ENCODE measurements at regions not wholly inside any gene's neighbourhood (a gene's known extent, or its start where the extent isn't known, plus 50 kb on each side); places are given as distances from the start of the nearest gene placed in this dataset.

DNA sequence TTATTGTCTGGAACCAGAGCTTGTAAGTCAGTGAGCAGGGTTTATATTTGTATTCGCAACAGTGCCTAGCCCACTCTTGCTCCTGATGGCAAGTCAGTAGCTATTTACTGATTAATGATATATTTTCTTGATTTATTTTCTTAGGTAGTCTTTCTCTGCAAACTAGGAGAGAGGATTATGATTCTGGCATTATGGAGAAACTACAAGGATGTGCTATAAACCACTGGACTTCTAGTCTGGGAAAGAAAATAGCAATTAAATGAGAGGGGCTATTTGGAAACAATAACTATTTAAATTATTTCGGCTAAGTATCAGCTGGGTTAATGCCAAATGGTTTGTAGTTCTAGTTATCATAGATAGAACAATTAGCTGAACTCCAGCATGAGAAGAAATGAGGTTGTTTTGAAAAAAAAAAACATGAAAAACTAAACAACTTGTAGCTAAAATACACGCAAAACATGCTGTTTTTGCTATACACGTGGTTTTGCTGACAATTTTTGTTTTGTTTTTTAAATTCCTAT, 304.9 kb upstream of the TCF21 start:
- H3K9me3 ChIP-seq = peaks cover 0 to 19% (median 2%) of the 10 kb centered on the region in 11 donors
- TF ChIP-seq, protein P1, sequence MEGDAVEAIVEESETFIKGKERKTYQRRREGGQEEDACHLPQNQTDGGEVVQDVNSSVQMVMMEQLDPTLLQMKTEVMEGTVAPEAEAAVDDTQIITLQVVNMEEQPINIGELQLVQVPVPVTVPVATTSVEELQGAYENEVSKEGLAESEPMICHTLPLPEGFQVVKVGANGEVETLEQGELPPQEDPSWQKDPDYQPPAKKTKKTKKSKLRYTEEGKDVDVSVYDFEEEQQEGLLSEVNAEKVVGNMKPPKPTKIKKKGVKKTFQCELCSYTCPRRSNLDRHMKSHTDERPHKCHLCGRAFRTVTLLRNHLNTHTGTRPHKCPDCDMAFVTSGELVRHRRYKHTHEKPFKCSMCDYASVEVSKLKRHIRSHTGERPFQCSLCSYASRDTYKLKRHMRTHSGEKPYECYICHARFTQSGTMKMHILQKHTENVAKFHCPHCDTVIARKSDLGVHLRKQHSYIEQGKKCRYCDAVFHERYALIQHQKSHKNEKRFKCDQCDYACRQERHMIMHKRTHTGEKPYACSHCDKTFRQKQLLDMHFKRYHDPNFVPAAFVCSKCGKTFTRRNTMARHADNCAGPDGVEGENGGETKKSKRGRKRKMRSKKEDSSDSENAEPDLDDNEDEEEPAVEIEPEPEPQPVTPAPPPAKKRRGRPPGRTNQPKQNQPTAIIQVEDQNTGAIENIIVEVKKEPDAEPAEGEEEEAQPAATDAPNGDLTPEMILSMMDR (IDR thresholded peaks at IDR 0.05) = no peak
- H3K27me3 ChIP-seq = no peaks in the 10 kb centered on the region
- H3K36me3 ChIP-seq = no peaks in the 10 kb centered on the region
- ATAC-seq = no peak
- no peak overlapping the region for H3K4me3 ChIP-seq
- no peak for DNase-seq
- no peaks in the 10 kb centered on the region for H3K4me1 ChIP-seq
- intact Hi-C loops (cut with DNase I) = no loop called here
- 72 to 78% methylated on average over 4 of the region's 4 CpGs for WGBS, 2 donors
- no peak overlapping the region for H3K27ac ChIP-seq

DNA sequence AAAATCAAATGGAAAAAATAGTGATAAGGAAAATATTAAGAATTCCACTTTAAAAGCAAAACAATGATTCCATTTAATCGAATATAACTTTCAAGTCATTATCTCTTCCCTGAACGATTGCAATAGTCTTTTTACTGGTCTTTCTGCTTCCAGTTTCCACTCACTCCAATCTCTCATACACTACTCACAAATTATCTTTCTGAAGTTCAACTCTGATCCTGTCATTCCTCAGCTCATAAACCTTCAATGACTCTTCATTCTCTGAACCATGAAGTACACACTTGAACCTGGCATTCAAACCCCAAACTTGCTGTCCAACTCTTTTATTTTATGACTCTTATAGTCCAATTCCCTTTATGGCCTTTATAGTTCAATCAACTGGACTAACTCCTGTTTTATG, 304.1 kb upstream of the TCF21 start:
- DNase-seq (no peak), ATAC-seq (no peak)
- Histone ChIP-seq H3K4me3 (no peak overlapping the region), H3K9me3 (peaks cover 0 to 19% (median 2%) of the 10 kb centered on the region in 11 donors), H3K4me1 (no peaks in the 10 kb centered on the region), H3K27me3 (no peaks in the 10 kb centered on the region), H3K36me3 (no peaks in the 10 kb centered on the region), H3K27ac (no peak overlapping the region)
- intact Hi-C loops (cut with DNase I) = no loop called here
- 54% methylated on average over 2 of the region's 2 CpGs for WGBS, 2 donors
- TF ChIP-seq, protein P1 (IDR thresholded peaks at IDR 0.05) = no peak

DNA sequence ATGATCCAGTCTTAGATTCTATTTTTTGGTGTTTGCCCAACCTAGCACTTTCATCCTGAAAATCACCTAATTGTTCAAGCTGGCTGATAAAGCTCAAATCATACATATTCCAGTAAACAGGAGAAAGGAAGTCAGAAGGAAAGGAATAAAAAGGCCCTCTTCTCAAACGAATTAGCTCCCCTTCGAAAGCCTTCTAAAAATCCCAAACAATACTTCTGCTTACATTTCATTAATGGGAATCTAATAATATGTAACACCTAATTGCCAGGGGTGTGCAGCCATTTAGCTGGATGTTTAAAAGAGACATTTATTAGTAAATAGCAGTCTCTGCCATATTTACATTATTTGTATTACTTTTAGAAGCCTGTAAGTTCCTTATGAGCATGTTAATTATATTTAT, 302.9 kb upstream of the TCF21 start:
- 69 to 71% methylated on average over 2 of the region's 2 CpGs for WGBS, 2 donors
- Histone ChIP-seq H3K4me3 (no peak overlapping the region), H3K27me3 (no peaks in the 10 kb centered on the region), H3K36me3 (no peaks in the 10 kb centered on the region), H3K9me3 (peaks cover 0 to 19% (median 2%) of the 10 kb centered on the region in 11 donors), H3K27ac (no peak overlapping the region), H3K4me1 (no peaks in the 10 kb centered on the region)
- TF ChIP-seq, protein P1 (IDR thresholded peaks at IDR 0.05) = no peak
- ATAC-seq (no peak), DNase-seq (no peak)
- intact Hi-C loops (cut with DNase I) = no loop called here

DNA sequence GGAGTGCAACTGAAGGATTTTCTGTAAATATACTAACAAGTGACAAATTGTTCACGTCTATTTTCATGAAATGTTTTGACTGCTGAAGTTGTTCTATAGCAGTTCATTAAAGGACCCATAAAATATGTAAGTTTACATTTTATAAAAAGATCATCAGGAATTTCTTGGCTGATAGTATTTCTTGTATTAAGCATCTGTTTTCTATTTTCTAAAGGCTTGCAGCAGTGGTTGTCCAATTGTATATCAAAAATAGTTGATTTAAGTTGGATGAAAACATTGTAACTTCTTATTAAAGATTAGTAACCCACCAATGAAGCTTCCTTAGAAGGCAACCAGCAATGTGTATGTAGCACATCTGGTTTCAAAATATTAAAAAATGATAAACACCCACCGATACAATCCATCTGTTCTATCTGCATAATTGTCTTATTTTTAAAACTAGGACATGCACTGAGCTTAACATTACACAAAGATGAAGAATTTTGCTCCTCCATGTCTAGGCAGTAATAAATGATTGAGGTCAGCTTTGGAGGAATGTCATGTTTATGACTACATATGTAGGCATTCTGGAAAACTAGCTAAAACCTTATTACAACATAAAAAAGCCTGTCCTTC, 301.3 kb upstream of the TCF21 start:
- Histone ChIP-seq H3K27ac (no peak overlapping the region), H3K4me3 (no peak overlapping the region), H3K4me1 (no peaks in the 10 kb centered on the region), H3K36me3 (no peaks in the 10 kb centered on the region), H3K9me3 (peaks cover 0 to 8% (median 0%) of the 10 kb centered on the region in 11 donors), H3K27me3 (no peaks in the 10 kb centered on the region)
- DNase-seq (no peak), ATAC-seq (no peak)
- TF ChIP-seq, protein P1 (IDR thresholded peaks at IDR 0.05) = no peak
- 67 to 70% methylated on average over 2 of the region's 2 CpGs for WGBS, 2 donors
- intact Hi-C loops (cut with DNase I) = no loop called here
